Thyroid gland (tissue), 4 donors: ENCODE measurements at regions not wholly inside any gene's neighbourhood (a gene's known extent, or its start where the extent isn't known, plus 50 kb on each side); places are given as distances from the start of the nearest gene placed in this dataset.

ENCODE experiments used
- CTCF ChIP-seq, 6 experiments: fragments of 200-600 bp in 3 of 6; fragments of 450-650 bp in 3 of 6; sonication (generic) in 3 of 6; IDR thresholded peaks; one replicate each; pipeline ENCODE4 v1.5.1; 2016 to 2019; ENCODE audit warnings: antibody characterized with exemption in 6 of 6, mild to moderate bottlenecking in 2 of 6, inconsistent platforms in 1 of 6, moderate library complexity in 1 of 6
- POLR2A ChIP-seq, 2 donors: fragments of 450-650 bp; IDR thresholded peaks; one replicate each; pipeline ENCODE4 v1.6.1; 2017; ENCODE audit warnings: antibody characterized with exemption in 2 of 2, mild to moderate bottlenecking in 2 of 2, moderate library complexity in 1 of 2

GRCh38 chr18:1017227-1018058 is 112.8 kb downstream of the ADCYAP1 start:
- no peak for TF ChIP-seq CTCF (IDR thresholded peaks at IDR 0.05)
- no peak for TF ChIP-seq POLR2A (IDR thresholded peaks at IDR 0.05)
